KMS-11 (cell line): ENCODE measurements at regions not wholly inside any gene's neighbourhood (a gene's known extent, or its start where the extent isn't known, plus 50 kb on each side); places are given as distances from the start of the nearest gene placed in this dataset.
"Not testable (repeated sequence)": the region's sequence is repeated elsewhere in the genome, so short reads cannot be mapped to it uniquely, and the experiment has no call there.

Experiments
- H2AFZ ChIP-seq: fragments of 200-600 bp; sonication (generic); 2 replicates; pipeline ENCODE4 v1.6.1; 2016; ENCODE audit warnings: antibody characterized with exemption, mixed run types, low read depth
- H3K27ac ChIP-seq: fragments of 200-600 bp; sonication (generic); 2 replicates; pipeline ENCODE4 v1.6.1; 2016; ENCODE audit warnings: mild to moderate bottlenecking, mixed run types
- H3K27me3 ChIP-seq: fragments of 200-600 bp; sonication (generic); 2 replicates; pipeline ENCODE4 v1.6.1; 2017; ENCODE audit warnings: mild to moderate bottlenecking, low read depth, mixed run types, moderate library complexity; ENCODE audit not compliant: insufficient read depth
- H3K36me3 ChIP-seq: fragments of 200-600 bp; sonication (generic); 2 replicates; pipeline ENCODE4 v1.6.1; 2017; ENCODE audit warnings: mild to moderate bottlenecking, mixed run types; ENCODE audit not compliant: insufficient read depth
- H3K4me1 ChIP-seq: fragments of 200-600 bp; sonication (generic); 2 replicates; pipeline ENCODE4 v1.6.1; 2016; ENCODE audit warnings: mild to moderate bottlenecking, low read depth, mixed run types; ENCODE audit not compliant: poor library complexity, severe bottlenecking
- H3K4me2 ChIP-seq: fragments of 200-600 bp; sonication (generic); 2 replicates; pipeline ENCODE4 v1.7.0; 2016; ENCODE audit warnings: mild to moderate bottlenecking, mixed run types
- H3K4me3 ChIP-seq: fragments of 200-600 bp; sonication (generic); IDR thresholded peaks from 2 replicates; pipeline ENCODE4 v1.6.1; 2017; ENCODE audit warnings: low read depth, low read length, mixed read lengths; ENCODE audit not compliant: insufficient read depth
- H3K79me2 ChIP-seq: fragments of 200-600 bp; sonication (generic); 2 replicates; pipeline ENCODE4 v1.6.1; 2016; ENCODE audit warnings: low read depth, mixed run types; ENCODE audit not compliant: insufficient read depth
- H3K9ac ChIP-seq: fragments of 200-600 bp; sonication (generic); 2 replicates; pipeline ENCODE4 v1.6.1; 2016; ENCODE audit warnings: mild to moderate bottlenecking, mixed run types
- H4K20me1 ChIP-seq: fragments of 200-600 bp; sonication (generic); 2 replicates; pipeline ENCODE4 v1.6.1; 2016; ENCODE audit warnings: mild to moderate bottlenecking, mixed run types; ENCODE audit not compliant: insufficient read depth
- CTCF ChIP-seq: fragments of 200-600 bp; sonication (generic); conservative IDR thresholded peaks from 2 replicates; pipeline ENCODE4 v1.6.1; 2017; ENCODE audit warnings: low read depth, mild to moderate bottlenecking, antibody characterized with exemption, low read length, moderate library complexity, mixed read lengths

GRCh38 chr13:22812793-22813192 lies 368.0 kb upstream of the SGCG start:
- no peaks in the 10 kb centered on the region for H3K4me1 ChIP-seq

GRCh38 chr13:22813531-22814377 lies 367.0 kb upstream of the SGCG start:
- H3K4me2 ChIP-seq, H3K27ac ChIP-seq, H3K36me3 ChIP-seq, H3K27me3 ChIP-seq, H3K4me3 ChIP-seq, H2AFZ ChIP-seq, H4K20me1 ChIP-seq, H3K79me2 ChIP-seq, H3K9ac ChIP-seq, H3K4me1 ChIP-seq: not testable (repeated sequence)

More at GRCh38 chr13:22812793-22813192, 368.0 kb upstream of the SGCG start:
- H3K4me3 ChIP-seq: no peak overlapping the region
- H3K27me3 ChIP-seq: no peaks in the 10 kb centered on the region
- no peak for TF ChIP-seq CTCF
- H3K27ac ChIP-seq: no peak overlapping the region
- no peak overlapping the region for H3K9ac ChIP-seq
- H3K79me2 ChIP-seq: no peaks in the 10 kb centered on the region
- H2AFZ ChIP-seq: no peak overlapping the region
- no peaks in the 10 kb centered on the region for H3K36me3 ChIP-seq
- no peak overlapping the region for H3K4me2 ChIP-seq
- H4K20me1 ChIP-seq: no peaks in the 10 kb centered on the region

- not testable (repeated sequence) for H3K9ac ChIP-seq, H3K27me3 ChIP-seq, H3K4me2 ChIP-seq, H3K27ac ChIP-seq, H3K4me3 ChIP-seq, H4K20me1 ChIP-seq, H3K79me2 ChIP-seq, H2AFZ ChIP-seq, H3K36me3 ChIP-seq, H3K4me1 ChIP-seq
These were observed 366.3 kb upstream of the SGCG start for GRCh38 chr13:22814433-22814832.

GRCh38 chr13:22821589-22821988 lies 359.2 kb upstream of the SGCG start:
- no peaks in the 10 kb centered on the region for H3K4me1 ChIP-seq
- TF ChIP-seq CTCF: no peak
- no peak overlapping the region for H2AFZ ChIP-seq
- H4K20me1 ChIP-seq: no peaks in the 10 kb centered on the region
- H3K79me2 ChIP-seq: no peaks in the 10 kb centered on the region
- H3K4me2 ChIP-seq: no peak overlapping the region
- H3K27me3 ChIP-seq: no peaks in the 10 kb centered on the region
- no peak overlapping the region for H3K27ac ChIP-seq
- H3K36me3 ChIP-seq: no peaks in the 10 kb centered on the region
- no peak overlapping the region for H3K9ac ChIP-seq
- no peak overlapping the region for H3K4me3 ChIP-seq

- H3K27ac ChIP-seq: no peak overlapping the region
- TF ChIP-seq CTCF: no peak
- H4K20me1 ChIP-seq: no peaks in the 10 kb centered on the region
- no peaks in the 10 kb centered on the region for H3K79me2 ChIP-seq
- no peak overlapping the region for H2AFZ ChIP-seq
- no peak overlapping the region for H3K9ac ChIP-seq
- no peaks in the 10 kb centered on the region for H3K27me3 ChIP-seq
- no peak overlapping the region for H3K4me3 ChIP-seq
- no peak overlapping the region for H3K4me2 ChIP-seq
- no peaks in the 10 kb centered on the region for H3K36me3 ChIP-seq
- no peaks in the 10 kb centered on the region for H3K4me1 ChIP-seq
These were observed 355.6 kb upstream of the SGCG start for GRCh38 chr13:22825186-22825585.
